Breast epithelium (tissue), 4 donors: ENCODE measurements at regions not wholly inside any gene's neighbourhood (a gene's known extent, or its start where the extent isn't known, plus 50 kb on each side); places are given as distances from the start of the nearest gene placed in this dataset.

Experiments
- DNase-seq, 2 donors: peaks; one replicate each; pipeline ENCODE4 v3.0.0-alpha.2; 2019; ENCODE audit warnings: low spot score in 2 of 2
- H3K27ac ChIP-seq, 2 donors: fragments of 200-600 bp; sonication (generic) in 1 of 2; one replicate each; pipeline ENCODE4 v1.5.1; 2016 to 2019; ENCODE audit warnings: mild to moderate bottlenecking in 1 of 2
- H3K27me3 ChIP-seq, 2 donors: fragments of 200-600 bp; sonication (generic) in 1 of 2; one replicate each; pipeline versions ENCODE4 v1.5.1 to v1.6.0; 2017 to 2019; ENCODE audit warnings: control low read depth in 1 of 2, mild to moderate bottlenecking in 1 of 2
- H3K36me3 ChIP-seq: fragments of 200-600 bp; one replicate; pipeline ENCODE4 v1.5.1; 2019
- H3K4me1 ChIP-seq, 2 donors: fragments of 200-600 bp; sonication (generic); one replicate each; pipeline ENCODE4 v1.5.1; 2016 to 2019; ENCODE audit warnings: control low read depth in 1 of 2
- H3K4me3 ChIP-seq, 3 donors: fragments of 200-600 bp; sonication (generic); 1 replicate in 2 of 3; 2 replicates in 1 of 3; pipeline ENCODE4 v1.5.1; 2016 to 2019; ENCODE audit warnings: mild to moderate bottlenecking in 3 of 3, moderate library complexity in 2 of 3
- H3K9me3 ChIP-seq, 2 donors: fragments of 200-600 bp; sonication (generic) in 1 of 2; one replicate each; pipeline ENCODE4 v1.5.1; 2016 to 2019; ENCODE audit warnings: control low read depth in 1 of 2
- POLR2A ChIP-seq: fragments of 450-650 bp; IDR thresholded peaks from one replicate; pipeline ENCODE4 v1.6.1; 2016; ENCODE audit warnings: antibody characterized with exemption, mild to moderate bottlenecking, moderate library complexity
- POLR2AphosphoS5 ChIP-seq, 3 donors: sonication (generic); formaldehyde crosslinking; IDR thresholded peaks; one replicate each; pipeline ENCODE4 v1.6.1; 2017; ENCODE audit warnings: antibody characterized with exemption in 3 of 3
- intact Hi-C: fragments of 100-400 bp; cut with DNase I; formaldehyde crosslinking; loops from one replicate; pipeline ENCODE4 v1.15.1; 2023; ENCODE audit warnings: low total_unique reads
- TF ChIP-seq, protein P1 (sequence below), 3 donors: fragments of 450-650 bp; IDR thresholded peaks; one replicate each; pipeline ENCODE4 v1.5.1; 2016 to 2017; ENCODE audit warnings: antibody characterized with exemption in 3 of 3, mild to moderate bottlenecking in 3 of 3, moderate library complexity in 3 of 3

DNA sequence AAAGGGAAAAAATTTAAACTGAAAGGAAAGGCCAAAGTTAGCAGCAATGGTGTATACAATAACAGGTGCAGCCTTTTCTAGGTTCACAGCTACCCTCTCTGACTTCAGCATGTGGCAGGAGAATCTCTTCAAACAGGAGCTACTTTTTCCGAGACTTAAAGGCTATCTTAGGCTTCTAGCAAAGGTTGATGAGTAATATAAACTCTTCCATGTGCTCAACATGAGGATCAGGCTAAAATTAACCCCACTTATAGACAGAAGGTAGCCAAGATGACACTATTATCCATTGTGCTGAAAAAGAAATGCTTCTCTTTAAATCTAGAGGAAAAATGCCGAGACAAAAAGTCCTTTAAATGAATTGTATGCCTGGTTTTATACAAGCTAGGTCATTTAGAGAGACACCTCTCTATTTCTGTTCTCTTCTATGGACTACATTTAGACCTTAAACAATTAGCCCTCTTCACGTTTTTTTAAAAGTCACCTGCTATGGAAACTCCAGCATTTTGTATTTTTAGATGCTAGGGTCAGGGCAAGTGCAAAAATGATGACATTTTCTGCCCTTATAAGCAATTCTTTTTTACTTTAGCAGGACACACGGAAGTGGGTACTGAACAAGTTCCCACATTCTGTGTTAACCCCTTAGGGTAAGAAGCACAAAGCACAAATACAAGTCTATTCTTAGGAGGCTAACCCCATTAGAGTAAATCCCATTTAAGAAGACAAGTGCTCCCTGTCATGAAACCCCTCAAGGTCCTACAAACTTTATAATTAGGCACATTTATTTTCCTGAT lies 216.8 kb upstream of the CITED2 start:
- intact Hi-C loops = no loop called here
- peak overlapping the region; percentile 32 to 73 for H3K27ac ChIP-seq

DNA sequence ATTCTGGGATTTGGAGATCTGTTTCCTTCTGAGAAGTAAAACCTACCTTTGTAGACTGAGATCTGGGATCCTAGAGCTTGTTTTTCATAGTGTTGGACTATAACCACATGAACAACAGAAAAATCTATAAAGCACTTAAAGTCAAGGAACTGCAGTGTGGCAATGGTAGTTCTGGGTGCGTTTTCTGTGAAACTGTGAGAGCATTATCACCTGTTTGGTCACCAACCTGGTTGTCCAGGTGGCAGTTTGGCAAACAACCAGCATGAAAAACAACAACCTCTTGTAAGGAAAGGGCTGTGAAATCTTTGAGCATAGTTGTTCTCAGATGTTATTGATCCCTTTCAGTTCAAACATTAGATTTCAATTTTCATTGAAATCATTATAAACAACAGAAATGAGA lies 215.8 kb upstream of the CITED2 start:
- TF ChIP-seq POLR2AphosphoS5 (IDR thresholded peaks at IDR 0.05) (no peak), POLR2A (no peak)
- TF ChIP-seq, protein P1, sequence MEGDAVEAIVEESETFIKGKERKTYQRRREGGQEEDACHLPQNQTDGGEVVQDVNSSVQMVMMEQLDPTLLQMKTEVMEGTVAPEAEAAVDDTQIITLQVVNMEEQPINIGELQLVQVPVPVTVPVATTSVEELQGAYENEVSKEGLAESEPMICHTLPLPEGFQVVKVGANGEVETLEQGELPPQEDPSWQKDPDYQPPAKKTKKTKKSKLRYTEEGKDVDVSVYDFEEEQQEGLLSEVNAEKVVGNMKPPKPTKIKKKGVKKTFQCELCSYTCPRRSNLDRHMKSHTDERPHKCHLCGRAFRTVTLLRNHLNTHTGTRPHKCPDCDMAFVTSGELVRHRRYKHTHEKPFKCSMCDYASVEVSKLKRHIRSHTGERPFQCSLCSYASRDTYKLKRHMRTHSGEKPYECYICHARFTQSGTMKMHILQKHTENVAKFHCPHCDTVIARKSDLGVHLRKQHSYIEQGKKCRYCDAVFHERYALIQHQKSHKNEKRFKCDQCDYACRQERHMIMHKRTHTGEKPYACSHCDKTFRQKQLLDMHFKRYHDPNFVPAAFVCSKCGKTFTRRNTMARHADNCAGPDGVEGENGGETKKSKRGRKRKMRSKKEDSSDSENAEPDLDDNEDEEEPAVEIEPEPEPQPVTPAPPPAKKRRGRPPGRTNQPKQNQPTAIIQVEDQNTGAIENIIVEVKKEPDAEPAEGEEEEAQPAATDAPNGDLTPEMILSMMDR (IDR thresholded peaks at IDR 0.05) = no peak
- Histone ChIP-seq H3K4me3 (no peak overlapping the region), H3K36me3 (no peaks in the 10 kb centered on the region), H3K9me3 (no peaks in the 10 kb centered on the region), H3K27ac (peak overlapping the region; percentile 32 to 73), H3K4me1 (no peaks in the 10 kb centered on the region), H3K27me3 (no peaks in the 10 kb centered on the region)
- intact Hi-C loops = no loop called here
- DNase-seq = no peak

More for the DNA sequence above, 216.8 kb upstream of the CITED2 start:
- H3K36me3 ChIP-seq = no peaks in the 10 kb centered on the region
- no peaks in the 10 kb centered on the region for H3K9me3 ChIP-seq
- TF ChIP-seq, protein P1 (IDR thresholded peaks at IDR 0.05) = no peak
- no peak for TF ChIP-seq POLR2A
- TF ChIP-seq POLR2AphosphoS5 (IDR thresholded peaks at IDR 0.05) = no peak
- H3K4me1 ChIP-seq = no peaks in the 10 kb centered on the region
- H3K4me3 ChIP-seq = no peak overlapping the region
- H3K27me3 ChIP-seq = no peaks in the 10 kb centered on the region
- DNase-seq = no peak

DNA sequence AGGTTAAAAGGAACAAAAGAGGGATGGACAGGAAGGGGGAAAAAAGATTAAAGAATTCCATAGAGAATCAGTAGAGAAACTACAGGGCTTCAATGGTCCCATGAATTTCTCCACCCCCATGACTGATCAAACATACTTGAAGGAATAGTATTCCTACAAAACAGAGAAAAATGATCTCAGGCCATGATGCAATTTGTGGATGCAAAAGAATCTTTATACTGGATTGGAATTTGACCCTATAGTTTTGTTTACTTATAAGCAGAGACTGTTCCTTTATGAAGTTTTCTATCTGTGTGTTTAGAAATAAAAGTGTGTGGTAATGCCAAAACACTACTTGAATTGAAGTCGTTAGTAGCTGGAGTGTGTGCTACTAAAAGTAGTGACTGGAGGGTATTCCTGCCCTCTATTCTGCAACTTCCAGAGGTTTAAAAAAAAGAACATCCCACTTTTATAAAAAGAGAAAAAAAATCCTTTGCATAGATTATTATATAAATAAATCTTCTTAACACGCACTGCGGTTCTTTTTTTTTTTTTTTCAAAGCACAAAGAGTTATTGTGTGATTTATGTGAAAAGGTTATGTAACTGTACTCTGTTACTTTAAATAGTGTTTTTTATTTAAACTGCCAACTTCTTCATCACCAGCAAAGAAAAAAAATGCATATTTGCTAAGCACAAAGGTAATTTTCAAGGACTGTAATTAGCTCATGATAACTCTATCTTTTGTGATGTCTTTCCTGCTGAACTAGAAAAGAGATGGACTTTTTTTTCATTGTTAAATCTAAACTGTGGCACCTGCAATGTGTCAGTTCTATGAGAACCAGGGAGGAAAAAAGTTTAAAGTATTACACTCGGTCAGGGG lies 214.5 kb upstream of the CITED2 start:
- H3K9me3 ChIP-seq = no peaks in the 10 kb centered on the region
- H3K36me3 ChIP-seq = no peaks in the 10 kb centered on the region
- H3K27ac ChIP-seq = peak overlapping the region; percentile 62 to 73
- H3K4me3 ChIP-seq = no peak overlapping the region
- TF ChIP-seq POLR2AphosphoS5 (IDR thresholded peaks at IDR 0.05) (no peak), POLR2A (no peak)
- TF ChIP-seq, protein P1 (IDR thresholded peaks at IDR 0.05) = no peak
- no peaks in the 10 kb centered on the region for H3K27me3 ChIP-seq
- no peaks in the 10 kb centered on the region for H3K4me1 ChIP-seq
- DNase-seq = no peak
- intact Hi-C loops = no loop called here

DNA sequence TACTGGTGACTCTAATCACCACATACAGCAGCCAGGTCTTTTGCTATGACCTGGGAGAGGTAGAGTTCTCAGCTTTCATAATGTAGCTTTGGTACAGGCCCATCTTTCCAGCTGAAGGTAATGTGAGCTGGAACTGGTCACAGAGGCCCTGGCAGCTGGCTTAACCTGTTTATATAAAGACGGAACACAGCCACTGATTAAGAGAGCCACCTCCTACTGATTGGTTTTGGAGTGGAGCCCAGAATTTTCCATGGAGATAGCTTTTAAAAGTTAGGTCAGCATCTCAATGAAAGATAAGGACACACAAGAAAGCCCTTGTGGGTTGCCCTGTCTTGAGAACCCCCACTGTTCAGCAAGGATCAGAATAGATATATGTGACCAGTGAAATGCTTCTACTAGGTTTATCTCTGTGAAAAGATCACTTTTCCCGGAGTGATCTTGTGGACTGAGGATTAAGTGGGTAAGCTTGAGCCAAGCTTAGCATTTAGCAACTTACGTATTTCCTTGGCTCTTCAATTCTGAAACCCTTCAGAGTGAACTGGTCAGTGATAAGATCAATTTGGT lies 213.7 kb upstream of the CITED2 start:
- H3K4me1 ChIP-seq = no peaks in the 10 kb centered on the region
- H3K27ac ChIP-seq = peak overlapping the region; percentile 62 to 73
- no peak for DNase-seq
- H3K27me3 ChIP-seq = no peaks in the 10 kb centered on the region
- H3K36me3 ChIP-seq = no peaks in the 10 kb centered on the region
- no peak overlapping the region for H3K4me3 ChIP-seq
- TF ChIP-seq, protein P1 (IDR thresholded peaks at IDR 0.05) = no peak
- TF ChIP-seq POLR2A (no peak), POLR2AphosphoS5 (IDR thresholded peaks at IDR 0.05) (no peak)
- no peaks in the 10 kb centered on the region for H3K9me3 ChIP-seq
- intact Hi-C loops = no loop called here

DNA sequence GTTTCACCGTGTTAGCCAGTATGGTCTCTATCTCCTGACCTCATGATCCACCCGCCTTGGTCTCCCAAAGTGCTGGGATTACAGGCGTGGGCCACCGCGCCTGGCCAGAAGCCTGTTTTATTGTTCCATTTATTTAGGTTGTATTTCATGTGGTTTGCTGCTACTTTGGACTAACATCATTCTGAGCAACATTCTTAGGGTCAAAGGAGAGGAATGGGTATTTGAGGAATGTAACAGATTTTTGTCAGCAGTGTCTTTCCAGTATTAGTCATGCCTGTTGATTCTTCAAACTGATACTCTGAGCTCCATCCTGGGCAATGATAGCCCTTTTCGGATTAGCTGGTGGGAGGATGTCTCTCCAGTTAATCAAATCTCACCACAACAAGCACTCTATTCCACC lies 213.0 kb upstream of the CITED2 start:
- Histone ChIP-seq H3K4me3 (no peak overlapping the region), H3K27ac (peak overlapping the region; percentile 62 to 73), H3K36me3 (no peaks in the 10 kb centered on the region), H3K4me1 (no peaks in the 10 kb centered on the region), H3K9me3 (no peaks in the 10 kb centered on the region), H3K27me3 (no peaks in the 10 kb centered on the region)
- DNase-seq = no peak
- TF ChIP-seq, protein P1 (IDR thresholded peaks at IDR 0.05) = no peak
- TF ChIP-seq POLR2AphosphoS5 (IDR thresholded peaks at IDR 0.05) = no peak
- no peak for TF ChIP-seq POLR2A
- intact Hi-C loops = no loop called here
